Erythroblast (primary cell): ENCODE measurements at regions not wholly inside any gene's neighbourhood (a gene's known extent, or its start where the extent isn't known, plus 50 kb on each side); places are given as distances from the start of the nearest gene placed in this dataset.
"Not testable (repeated sequence)": the region's sequence is repeated elsewhere in the genome, so short reads cannot be mapped to it uniquely, and the experiment has no call there.

Source experiments
- DNase-seq, 2 experiments: peaks; one replicate each; lab custom pipeline; 2025; lab: John Stamatoyannopoulos, UW
- GATA1 ChIP-seq: IDR thresholded peaks from 2 replicates; pipeline ENCODE4 v1.6.1; 2011; ENCODE audit warnings: low read depth, mild to moderate bottlenecking, control low read depth, low read length, moderate library complexity
- POLR2A ChIP-seq: IDR thresholded peaks from 2 replicates; pipeline ENCODE4 v1.6.1; 2011; ENCODE audit warnings: mild to moderate bottlenecking, low read length

GRCh38 chr1:66476774-66477173 lies 57.2 kb upstream of the SGIP1 start:
- no peak for TF ChIP-seq GATA1
- TF ChIP-seq POLR2A: no peak
- DNase-seq: no peak

GRCh38 chr1:66478116-66478515 lies 55.8 kb upstream of the SGIP1 start:
- no peak for DNase-seq
- no peak for TF ChIP-seq GATA1
- TF ChIP-seq POLR2A: no peak

- DNase-seq: no peak
- no peak for TF ChIP-seq GATA1
- no peak for TF ChIP-seq POLR2A
Measured at GRCh38 chr1:66480162-66480561, 53.8 kb upstream of the SGIP1 start.

GRCh38 chr1:66481215-66481614 lies 52.7 kb upstream of the SGIP1 start:
- not testable (repeated sequence) for DNase-seq
